Central memory CD4-positive, alpha-beta T cell (primary cell): ENCODE measurements at regions not wholly inside any gene's neighbourhood (a gene's known extent, or its start where the extent isn't known, plus 50 kb on each side); places are given as distances from the start of the nearest gene placed in this dataset.
"Not testable (repeated sequence)": the region's sequence is repeated elsewhere in the genome, so short reads cannot be mapped to it uniquely, and the experiment has no call there.

Experiments
- DNase-seq: peaks from one replicate; pipeline ENCODE4 v3.0.0; 2022

DNA sequence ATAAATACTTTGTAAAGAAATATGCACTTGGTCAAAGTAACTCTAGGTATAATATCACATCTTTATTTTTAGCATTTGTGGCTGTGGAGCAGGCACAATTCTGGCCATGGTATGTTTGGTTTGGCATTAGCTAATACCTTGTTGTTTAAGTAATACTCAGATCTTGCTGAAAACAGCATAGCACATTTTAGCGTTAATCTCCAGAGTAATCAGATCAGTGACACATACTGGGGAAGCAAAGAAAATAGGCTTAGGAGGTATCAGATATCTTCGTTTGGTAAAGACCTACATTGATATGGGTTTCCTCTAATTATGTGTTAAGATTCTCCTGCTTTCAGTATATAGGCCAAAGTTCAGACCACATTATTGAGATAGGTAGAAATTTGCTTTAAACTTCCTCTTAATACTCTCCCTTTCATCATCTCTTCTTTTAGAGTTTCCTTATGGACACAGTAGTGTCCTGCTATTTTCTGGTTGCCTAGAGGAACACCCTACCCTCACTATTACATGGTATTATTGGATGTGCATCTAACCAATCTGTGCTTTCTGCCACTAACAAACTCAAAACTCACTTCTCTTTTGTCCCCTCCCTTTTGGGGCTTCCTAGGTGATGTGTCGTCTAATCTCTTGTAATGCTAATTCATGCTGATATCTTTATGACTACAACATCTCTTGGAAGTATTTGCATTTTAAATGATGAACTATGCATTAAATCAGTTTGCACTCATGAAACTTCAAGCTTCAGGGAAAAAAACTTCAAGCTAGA, 437.3 kb upstream of the ADAMTSL1 start:
- no peak for DNase-seq

DNA sequence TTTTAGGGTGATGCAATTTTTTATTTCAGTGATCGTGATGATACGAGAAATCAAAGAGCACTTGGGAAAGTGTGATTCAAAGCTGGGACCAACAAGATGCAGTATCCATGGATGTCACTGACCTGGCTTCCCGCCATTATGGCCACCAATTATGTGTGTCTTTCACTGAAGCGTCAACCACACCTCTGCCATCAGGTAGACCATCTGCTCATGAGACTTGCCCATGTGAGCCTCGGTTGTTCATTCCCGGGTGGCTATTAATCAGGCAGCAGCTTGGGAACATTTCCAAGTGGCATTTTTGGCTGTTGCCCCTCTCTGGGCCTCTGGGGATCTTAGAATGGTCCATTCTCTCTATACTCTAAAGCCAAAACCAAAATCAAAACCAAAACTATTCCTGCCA, 436.0 kb upstream of the ADAMTSL1 start:
- no peak for DNase-seq

DNA sequence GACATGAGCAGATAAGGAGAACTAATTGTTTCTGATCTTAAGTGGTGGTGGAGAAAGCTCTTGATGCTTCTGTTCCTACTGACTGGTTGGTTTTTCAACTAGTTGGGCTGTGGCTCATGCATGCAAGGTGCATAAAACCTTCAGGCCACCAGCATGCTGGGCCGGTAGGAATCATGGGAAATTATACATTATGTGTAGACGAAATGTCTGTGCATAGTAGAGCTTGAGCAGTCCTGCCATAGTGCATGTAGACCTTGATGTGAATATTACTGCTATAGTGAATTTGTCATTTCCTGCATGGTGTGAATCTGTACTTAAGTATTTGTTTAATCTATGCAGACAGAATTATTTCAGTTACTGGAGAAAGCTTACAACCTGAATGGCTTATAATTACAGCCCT, 433.6 kb upstream of the ADAMTSL1 start:
- DNase-seq: no peak

DNA sequence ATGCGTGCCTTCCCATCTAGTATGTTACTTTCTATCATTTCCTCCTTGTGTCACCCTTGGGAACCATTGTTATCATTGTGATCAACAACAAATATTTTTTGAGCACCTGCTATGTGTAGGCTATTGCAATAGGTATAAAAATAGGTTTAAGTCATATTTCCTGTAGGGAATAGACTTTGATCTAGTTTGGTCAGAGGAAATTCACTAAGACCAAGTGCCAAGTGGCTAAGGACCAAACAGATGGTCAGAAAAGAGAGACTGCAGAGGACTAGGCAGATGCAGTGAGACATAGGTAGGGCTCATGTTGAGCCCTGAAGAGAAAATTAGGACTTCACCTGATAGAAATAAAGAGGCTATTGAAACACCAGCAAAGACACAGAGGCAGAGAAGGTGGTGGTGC, 430.0 kb upstream of the ADAMTSL1 start:
- DNase-seq: no peak

DNA sequence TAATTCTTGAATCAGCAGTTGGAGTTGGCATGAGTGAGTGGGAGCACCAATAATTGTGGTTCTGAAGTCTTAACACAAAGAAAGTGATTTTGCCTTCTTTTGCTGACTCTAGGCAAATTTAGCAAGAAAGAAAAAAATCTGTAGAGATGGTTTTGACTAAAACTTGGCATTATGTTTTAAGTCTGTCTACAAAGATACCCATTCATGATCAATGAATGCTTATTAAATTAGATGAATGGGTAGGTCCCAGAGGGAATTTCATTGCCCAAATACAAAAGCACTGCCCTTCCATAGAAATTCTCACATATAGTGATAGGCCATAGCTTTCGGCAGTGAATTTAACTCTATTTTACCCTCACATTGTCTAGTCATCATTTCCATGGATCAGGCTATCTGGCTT, 428.6 kb upstream of the ADAMTSL1 start:
- no peak for DNase-seq

DNA sequence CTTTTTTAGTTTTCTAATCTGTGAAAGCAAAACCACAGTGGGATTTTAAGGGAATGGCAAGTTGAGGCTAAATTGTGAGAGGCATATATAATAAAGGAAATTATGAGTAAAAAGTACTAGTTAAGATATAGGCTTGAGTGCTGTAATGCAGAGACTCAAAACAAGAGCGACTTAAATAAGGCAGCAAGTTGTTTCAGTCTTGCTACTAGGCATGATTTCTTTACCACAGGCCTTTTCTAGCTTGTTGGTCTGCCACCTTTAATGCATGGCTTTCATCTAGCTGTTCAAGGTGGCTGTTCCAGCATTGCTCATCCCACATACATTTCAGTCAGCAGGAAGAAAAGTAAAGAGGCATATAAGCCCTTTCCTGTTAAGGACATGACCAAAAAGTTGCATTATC, 427.9 kb upstream of the ADAMTSL1 start:
- no peak for DNase-seq

DNA sequence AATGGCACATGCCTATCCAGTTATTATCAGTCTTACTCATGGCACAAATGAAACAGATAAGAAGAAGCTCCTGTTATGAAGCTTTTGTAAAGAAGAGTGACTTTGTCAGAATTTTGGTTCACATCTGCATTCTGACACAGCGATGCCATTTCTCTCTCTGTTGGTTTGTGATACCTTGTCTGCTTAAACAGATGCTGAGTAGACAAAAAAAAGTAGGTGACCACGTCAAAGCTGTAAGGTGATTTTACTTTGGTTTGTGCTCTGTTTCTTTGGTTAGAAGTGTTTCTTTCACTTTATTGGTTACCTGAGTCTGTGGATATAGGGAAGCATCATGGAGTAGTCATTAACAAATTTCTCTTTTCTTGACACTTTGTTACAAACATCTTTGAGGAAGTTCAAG, 422.3 kb upstream of the ADAMTSL1 start:
- no peak for DNase-seq

DNA sequence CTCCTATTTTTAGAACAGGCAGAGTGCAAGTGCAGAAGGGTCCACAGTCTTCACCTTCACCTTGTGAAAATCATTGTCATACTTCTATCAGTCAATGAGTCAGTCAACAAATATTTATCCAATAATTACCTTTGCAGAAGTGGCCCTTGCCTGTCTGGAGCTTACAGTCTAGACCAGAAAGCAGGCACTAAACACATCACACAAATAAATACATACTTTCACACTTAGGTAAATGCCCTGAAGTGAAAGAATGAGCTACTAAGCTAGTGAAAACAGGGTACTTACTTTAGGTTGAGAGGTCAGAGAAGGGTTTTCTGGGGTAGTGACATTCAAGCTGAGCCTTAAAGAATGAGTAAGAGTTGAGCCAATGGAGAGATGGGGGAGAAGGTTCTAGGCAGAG, 421.9 kb upstream of the ADAMTSL1 start:
- no peak for DNase-seq

DNA sequence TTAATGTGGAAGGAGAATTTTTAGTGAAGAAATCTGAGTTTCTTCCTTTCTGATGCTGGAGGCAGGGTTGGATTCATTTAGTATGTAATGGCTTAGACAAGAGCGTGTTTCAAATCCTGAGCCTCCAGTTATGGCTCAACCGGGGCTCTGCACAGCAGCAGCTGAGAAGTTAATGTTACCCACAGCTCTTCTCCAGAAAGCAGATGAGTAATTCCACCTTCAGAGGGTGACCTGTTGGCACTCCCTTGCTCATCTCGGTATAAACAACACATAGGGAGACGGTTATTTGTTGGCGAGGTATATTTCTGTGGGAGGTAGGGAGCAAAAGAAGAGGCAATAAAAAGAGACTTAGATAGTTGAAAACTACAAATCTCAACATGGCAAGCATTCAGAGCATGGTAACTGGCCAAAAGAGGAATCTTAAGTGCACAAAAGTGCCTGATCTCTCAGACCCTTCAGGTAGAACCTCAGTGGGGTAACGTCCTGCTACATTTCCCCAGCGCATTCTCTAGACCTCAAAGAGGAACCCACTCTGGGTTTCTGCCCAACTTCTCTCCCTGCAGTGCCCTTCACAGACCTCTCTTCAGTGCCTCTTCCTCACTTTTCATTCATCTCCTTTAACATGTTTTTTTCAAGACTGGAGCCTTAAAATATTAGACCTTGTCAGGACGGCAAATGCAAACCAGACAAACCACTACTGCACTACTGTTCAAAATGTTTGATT, 417.5 kb upstream of the ADAMTSL1 start:
- DNase-seq: no peak

DNA sequence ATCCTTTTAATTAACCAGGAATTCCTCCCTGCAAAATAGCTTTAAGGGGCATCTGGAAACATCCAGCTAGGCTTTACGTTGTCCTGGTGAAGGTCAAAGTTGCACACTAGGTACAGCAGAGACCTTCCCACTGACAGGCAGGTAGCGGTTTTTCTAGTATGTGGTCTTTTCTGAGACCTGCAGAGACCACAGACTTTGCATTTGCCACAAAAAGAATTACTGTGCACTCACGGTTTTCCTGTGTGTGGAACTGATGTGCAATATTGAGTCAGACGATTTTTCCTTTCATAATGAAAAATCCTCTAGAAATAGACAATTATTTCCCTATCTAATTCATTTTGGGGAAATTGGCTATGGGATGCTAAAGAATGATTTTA, 417.0 kb upstream of the ADAMTSL1 start:
- no peak for DNase-seq

DNA sequence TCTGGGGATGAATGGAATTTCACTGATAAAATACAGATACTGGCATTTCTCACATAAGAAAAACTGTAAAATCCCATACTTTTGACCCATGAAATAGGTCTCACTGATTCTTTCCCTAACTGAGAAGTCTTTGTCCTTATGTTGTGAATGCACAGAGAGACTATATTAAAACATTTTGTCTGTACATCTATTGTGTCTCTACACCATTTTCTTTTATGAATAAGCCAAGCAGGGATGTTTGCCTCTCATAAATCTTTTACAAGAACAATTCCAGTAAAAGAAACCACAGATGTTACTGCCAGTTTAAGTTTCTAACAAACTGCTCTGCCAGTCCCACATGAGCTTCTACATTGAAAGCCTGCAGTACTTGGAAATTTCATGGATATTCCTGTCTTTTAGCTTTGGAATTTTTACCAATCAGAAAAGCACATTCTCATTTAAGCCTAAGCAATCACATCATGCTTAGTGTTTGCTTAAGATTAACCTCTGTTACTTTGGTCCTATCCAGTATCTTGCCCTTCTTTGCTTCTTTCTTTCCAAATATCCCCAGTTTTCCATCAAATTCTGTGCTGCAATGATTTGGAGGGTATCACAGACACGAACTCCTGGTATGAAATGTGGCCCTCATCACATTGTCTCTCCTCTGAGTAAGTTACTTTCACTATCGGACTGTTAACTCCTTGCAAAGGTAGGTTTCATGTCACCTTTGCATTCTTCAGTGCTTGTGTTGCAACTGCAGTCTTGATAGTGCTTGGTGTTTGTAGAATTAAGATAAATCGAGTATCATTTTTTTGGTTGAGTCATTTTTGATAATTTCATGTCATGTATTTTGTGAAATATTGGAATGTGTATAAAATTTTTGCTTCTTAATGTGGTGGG, 415.1 kb upstream of the ADAMTSL1 start:
- no peak for DNase-seq

DNA sequence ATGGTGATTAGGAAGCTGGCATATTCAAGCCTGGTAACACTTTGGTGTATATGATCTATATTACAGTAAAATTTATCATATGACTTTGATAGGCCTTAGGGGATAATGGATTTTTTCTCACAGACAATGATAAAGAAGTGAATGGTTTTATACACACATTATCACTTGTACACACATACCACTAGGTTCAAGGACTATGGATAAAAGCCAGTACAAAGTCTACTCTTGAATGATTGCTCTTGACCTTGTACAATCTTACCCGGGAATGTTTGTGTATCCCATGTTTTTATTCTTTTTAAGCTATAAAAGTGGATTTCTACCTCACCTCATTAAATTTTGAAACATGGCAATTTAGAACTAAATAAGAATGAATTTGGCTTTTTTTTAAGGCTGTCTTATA, 414.5 kb upstream of the ADAMTSL1 start:
- no peak for DNase-seq

DNA sequence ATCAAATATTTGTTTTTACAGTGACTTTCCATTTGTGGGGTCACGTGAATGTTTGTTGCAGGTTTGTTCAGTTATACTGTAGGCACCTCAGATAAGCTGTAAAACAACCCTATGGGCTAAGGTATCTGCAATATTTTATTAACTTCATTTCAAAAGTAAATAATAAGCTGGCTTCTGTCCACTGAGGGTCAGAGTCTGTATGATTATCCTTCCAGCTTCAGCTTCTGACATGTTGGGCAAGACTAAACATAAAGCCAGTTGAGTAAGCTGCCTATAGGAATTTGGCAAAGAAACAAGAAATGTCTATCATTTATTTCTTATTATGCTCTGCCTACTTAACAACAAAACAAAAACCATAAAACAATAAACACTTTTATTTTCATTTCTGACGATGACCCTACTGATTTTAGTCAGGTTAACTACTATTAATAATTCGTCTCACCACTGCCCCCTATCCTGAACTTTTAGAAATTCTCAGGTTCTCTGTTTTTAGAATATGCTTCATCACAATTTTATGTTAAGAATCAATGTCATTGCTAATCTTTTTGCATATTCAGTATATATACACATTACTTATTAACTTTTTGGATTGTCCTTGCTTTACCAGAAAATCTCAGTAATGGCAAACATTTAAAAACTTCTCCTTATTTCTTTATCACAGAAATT, 413.6 kb upstream of the ADAMTSL1 start:
- no peak for DNase-seq

DNA sequence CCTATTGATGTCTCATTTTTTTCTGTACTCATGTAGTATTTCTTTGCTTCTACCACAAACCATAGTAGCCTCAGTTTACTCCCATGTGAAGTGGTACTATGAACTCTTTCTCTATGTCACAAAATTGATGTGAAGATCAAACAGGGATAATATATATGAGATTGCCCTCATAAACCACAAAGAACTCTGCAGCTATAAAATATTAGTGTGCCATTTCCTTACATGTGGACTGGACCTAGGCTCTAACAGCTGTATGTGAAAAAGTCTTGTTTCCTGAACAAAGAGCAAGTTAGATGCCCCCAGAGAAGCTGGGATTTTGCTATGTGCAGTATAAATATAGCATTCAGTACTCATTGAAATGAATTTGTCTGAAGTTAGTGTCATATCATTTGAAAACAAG, 412.6 kb upstream of the ADAMTSL1 start:
- no peak for DNase-seq

DNA sequence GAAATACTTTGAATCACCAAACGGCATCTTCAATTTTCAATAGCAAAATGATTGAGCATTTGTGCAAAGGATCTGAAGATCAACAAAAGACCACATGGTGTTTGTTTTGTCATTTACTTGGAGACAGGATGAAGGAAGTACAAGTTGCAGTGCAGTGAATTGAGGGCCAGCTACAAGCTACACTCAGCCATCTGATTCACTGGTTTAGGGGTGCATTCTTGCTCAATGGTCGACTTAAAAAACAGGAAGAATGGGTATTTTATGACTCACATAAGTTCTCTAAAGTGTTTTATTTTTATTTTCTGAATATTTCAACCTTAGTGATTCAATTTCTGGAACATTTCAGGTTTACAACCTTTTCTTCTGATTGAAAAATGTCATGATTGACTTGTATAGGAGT, 412.1 kb upstream of the ADAMTSL1 start:
- no peak for DNase-seq

DNA sequence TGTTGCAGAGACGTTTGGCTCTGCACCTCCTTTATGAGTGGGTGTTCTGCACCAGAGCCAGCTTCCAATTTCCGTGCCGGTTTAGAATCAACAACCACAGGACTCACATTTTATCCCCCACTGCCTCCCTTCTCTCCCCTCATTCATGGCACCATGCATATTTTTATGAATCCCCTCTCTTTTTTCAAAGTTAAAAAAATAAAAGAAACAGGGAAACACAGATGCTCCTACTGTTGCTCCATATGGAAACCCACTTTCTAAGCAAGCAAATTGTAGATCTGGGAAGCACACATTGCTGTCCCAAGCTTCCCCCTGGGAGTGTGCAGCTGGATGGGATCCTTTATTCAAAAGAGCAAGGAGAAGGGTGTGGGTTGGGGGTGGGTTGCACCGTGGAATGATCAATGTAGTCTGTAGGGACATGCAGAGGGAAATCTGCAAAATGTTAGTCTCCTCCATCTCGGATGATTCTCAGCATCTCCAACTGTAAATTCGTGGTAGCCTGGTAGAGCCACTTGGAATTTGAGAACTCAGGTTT, 410.0 kb upstream of the ADAMTSL1 start:
- DNase-seq: no peak

DNA sequence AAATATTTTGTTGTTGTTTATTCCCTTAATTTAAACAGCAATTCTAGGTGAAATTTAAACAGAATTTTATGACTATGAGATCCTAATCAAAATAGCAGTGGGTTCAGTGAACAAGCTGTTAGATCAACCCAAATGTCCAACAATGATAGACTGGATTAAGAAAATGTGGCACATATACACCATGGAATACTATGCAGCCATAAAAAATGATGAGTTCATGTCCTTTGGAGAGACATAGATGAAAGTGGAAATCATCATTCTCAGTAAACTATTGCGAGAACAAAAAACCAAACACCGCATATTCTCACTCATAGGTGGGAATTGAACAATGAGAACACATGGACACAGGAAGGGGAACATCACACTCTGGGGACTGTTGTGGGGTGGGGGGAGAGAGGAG, 407.3 kb upstream of the ADAMTSL1 start:
- not testable (repeated sequence) for DNase-seq

DNA sequence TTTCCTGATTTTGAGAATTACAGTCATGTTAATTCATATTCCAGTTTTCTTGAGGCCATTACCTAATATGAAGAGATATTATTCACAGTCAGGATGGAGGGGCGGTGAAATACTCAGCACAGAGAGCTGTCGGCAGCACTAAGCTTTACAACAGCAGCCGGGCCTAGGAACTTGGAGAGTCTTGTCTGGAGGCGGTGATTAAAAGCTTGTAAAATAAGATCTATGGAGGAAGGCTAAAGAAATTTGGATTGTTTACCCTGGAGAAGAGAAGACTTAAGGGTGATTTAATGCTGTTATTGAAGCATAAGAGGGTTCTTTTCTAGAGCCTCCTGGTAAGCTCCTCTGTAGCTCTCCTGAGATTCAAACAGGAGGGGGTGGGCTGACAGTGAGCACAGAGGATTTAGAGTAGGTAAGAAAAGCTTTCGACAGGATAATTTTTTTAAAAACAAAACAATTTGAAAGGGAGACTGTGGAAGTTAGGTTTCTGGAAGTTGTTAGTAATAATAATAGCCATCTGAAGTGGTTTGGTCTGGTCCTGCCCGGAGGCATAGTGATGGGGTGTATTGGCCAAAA, 406.3 kb upstream of the ADAMTSL1 start:
- no peak for DNase-seq

DNA sequence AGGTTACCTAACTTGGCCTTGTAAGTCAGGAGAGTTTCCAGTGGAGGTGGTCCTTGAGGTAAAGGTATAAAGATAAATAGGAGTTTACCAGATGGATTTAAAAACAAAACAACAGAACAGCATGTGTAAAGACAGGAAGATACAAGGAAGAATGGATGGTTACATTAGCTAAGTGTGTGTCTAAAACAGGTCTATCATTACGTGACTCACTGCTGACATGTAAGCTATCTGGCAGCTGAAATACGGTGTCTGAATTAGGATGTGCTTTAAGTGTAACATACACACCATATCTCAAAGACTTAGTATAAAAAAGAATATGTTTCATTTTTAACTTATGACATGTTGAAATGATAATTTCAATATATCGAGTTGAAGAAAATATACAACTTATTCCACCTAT, 405.1 kb upstream of the ADAMTSL1 start:
- DNase-seq: no peak

DNA sequence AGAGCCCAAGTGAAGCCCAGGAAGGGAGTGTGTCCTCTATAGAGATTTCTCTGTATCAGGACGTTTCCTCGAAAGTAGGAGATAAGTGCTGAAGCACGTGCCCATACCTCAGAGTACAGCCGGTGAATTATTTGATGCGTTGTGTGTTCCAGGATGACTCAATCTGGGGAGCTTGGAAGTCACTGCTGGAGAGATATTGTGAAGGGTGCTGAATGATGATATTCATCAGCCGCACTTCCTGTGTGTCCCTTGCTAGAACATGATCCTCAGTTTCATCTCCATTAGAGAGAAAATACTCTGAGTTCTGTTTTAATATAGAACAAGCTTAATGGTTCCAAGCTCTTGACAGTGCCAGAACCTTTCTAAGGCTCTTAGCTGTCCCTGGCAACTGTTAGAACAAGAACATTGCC, 402.3 kb upstream of the ADAMTSL1 start:
- DNase-seq: no peak

DNA sequence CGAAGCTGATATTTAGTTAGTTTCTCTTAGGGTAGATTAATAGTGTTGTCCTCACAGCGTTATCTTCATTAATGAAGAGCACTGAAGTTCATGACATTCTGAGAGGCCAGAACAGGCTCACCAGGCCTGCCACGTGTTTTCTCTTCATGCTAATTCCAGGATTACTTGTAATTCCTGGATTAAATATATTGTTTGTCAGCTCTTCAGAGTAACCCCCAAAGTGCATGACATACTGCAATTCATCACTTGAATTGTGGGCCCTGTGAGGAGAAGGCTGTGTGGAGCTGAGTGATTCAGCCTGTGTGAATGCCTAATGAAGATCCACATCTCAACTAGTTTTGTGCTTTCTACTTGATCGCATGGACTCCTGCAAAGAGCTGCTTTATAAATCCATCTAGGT, 401.0 kb upstream of the ADAMTSL1 start:
- no peak for DNase-seq

DNA sequence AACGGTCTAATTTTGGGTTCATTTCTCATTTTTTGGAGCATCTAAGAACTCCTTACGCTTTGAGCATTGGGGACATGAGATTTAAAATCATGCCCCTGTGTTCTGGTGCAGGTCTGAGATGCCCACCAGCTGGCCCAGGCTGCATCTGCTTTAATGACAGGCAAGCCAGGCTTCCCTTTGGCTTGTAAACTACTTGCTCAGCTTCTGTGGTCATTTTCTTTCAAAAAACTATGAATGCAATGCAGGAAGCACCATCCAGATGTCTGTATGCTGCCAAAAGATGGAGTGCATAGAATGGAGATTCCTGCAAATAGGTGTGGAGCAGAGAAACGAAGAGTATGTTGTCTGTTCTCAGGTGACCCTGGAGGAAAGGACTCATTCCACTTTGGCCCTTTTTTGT, 399.9 kb upstream of the ADAMTSL1 start:
- no peak for DNase-seq
